Pancreas (tissue), 10 donors: ENCODE measurements at regions not wholly inside any gene's neighbourhood (a gene's known extent, or its start where the extent isn't known, plus 50 kb on each side); places are given as distances from the start of the nearest gene placed in this dataset.

ENCODE experiments used
- ATAC-seq, 4 donors: fragments of 200-7000 bp; cut with Tn5 transposase; one replicate each; pipeline versions ENCODE4 v1.8.0 to v1.9.1; 2020; ENCODE audit warnings: mild to moderate bottlenecking in 4 of 4, moderate library complexity in 4 of 4
- DNase-seq, 6 donors: peaks; one replicate each; pipeline ENCODE4 v3.0.0-alpha.2; 2020
- FAIRE-seq: peaks from 2 replicates; lab custom pipeline; 2012; peaks lifted over from hg19 to GRCh38; lab: Jason Lieb, UNC
- H3K27ac ChIP-seq, 4 donors: fragments of 200-600 bp; sonication (generic); 1 replicate in 3 of 4; 2 replicates in 1 of 4; pipeline versions ENCODE4 v1.5.0 to v1.8.0; 2020
- H3K27me3 ChIP-seq, 4 donors: fragments of 200-600 bp; one replicate each; pipeline ENCODE4 v1.8.0; 2021
- H3K36me3 ChIP-seq, 3 donors: fragments of 200-600 bp; sonication (generic) in 1 of 3; one replicate each; pipeline versions ENCODE4 v1.5.0 to v1.8.0; 2020 to 2021
- H3K4me1 ChIP-seq, 3 donors: fragments of 200-600 bp; one replicate each; pipeline ENCODE4 v1.8.0; 2021
- H3K4me3 ChIP-seq, 4 donors: fragments of 200-600 bp; sonication (generic) in 2 of 4; one replicate each; pipeline versions ENCODE4 v1.5.0 to v1.8.0; 2020 to 2021
- H3K9me3 ChIP-seq, 4 donors: fragments of 200-600 bp; one replicate each; pipeline ENCODE4 v1.8.0; 2021
- WGBS, 2 donors: extraction: QIAGEN DNeasy Blood & Tissue Kit; methylation state at CpG; one replicate each; pipeline ENCODE4 v1.1.7; 2013; 5-methylcytosine and 5-hydroxymethylcytosine counted together
- intact Hi-C, 3 donors: fragments of 100-400 bp; cut with DNase I; formaldehyde crosslinking; loops; one replicate each; pipeline versions ENCODE4 v1.11.1 to v1.14.2; 2022
- TF ChIP-seq, protein P1 (sequence below), 4 donors: fragments of 200-600 bp; sonication (generic) in 3 of 4; IDR thresholded peaks; one replicate each; pipeline versions ENCODE4 v1.5.0 to v1.8.0; 2021; ENCODE audit warnings: antibody characterized with exemption in 4 of 4
- donor health status: healthy with polysubstance abuse.
- donor health status: DM: no; HTN: no; CAD: no; lungs with moderate emphysema.
- donor health status: DM: no; HTN: no; CAD: no.
- donor health status: control.
- donor health status: control.
- donor health status: Bipolar disorder and iron deficiency.
- donor health status: DM: yes; HTN: yes; CAD: no.
- donor health status: DM: no; HTN: no; CAD: no.
- donor health status: DM: no; HTN: no; CAD: no.
- donor health status: DM: yes; HTN: yes; CAD: no.

DNA sequence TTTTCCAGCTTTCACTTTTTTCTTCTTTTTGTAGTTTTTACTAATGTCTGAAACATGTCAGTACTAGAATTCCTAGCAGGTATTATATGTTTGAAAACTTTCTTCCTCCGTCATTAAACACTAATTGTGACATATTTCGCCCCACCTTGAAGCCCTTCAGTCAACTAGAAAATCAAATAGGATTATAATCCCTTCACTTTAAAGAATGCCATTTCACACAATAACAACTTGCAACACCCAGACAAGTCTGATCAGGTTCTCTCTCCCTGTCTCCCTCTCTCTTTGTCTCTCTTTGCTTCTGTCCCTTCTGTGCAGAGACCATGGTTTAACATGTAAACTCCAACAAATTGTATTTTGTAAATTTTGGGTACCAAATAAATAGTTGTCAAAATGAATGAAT, 373.5 kb downstream of the SEMA3D start:
- no peak for FAIRE-seq
- no peaks in the 10 kb centered on the region for H3K4me1 ChIP-seq
- no peaks in the 10 kb centered on the region for H3K9me3 ChIP-seq
- DNase-seq = no peak
- H3K27me3 ChIP-seq = no peaks in the 10 kb centered on the region
- H3K36me3 ChIP-seq = no peaks in the 10 kb centered on the region
- 70 to 78% methylated on average over 2 of the region's 2 CpGs for WGBS, 2 donors
- H3K27ac ChIP-seq = no peak overlapping the region
- intact Hi-C loops = no loop called here
- ATAC-seq = no peak
- TF ChIP-seq, protein P1, sequence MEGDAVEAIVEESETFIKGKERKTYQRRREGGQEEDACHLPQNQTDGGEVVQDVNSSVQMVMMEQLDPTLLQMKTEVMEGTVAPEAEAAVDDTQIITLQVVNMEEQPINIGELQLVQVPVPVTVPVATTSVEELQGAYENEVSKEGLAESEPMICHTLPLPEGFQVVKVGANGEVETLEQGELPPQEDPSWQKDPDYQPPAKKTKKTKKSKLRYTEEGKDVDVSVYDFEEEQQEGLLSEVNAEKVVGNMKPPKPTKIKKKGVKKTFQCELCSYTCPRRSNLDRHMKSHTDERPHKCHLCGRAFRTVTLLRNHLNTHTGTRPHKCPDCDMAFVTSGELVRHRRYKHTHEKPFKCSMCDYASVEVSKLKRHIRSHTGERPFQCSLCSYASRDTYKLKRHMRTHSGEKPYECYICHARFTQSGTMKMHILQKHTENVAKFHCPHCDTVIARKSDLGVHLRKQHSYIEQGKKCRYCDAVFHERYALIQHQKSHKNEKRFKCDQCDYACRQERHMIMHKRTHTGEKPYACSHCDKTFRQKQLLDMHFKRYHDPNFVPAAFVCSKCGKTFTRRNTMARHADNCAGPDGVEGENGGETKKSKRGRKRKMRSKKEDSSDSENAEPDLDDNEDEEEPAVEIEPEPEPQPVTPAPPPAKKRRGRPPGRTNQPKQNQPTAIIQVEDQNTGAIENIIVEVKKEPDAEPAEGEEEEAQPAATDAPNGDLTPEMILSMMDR (IDR thresholded peaks at IDR 0.05) = no peak
- H3K4me3 ChIP-seq = no peak overlapping the region

DNA sequence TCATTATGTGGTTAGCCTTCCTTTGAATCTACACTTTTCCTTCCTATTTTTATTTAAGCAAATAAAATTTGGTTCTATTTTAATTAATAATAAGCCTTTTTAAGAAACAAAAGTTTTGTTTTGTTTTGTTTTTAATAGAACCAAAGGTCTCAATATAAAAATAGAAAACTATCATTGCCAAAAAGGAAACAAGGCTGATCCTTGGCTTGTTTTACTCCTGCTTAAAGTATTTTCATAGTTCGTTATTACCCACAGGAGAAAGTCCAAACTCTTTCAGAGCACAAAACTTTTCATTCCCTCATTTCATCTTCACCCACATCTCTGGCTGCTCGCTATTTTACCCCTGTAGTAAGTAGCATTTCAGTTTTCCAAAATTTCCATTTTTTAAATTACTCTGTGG, 374.8 kb downstream of the SEMA3D start:
- DNase-seq (no peak), ATAC-seq (no peak), FAIRE-seq (no peak)
- Histone ChIP-seq H3K4me3 (no peak overlapping the region), H3K27ac (no peak overlapping the region), H3K4me1 (no peaks in the 10 kb centered on the region), H3K27me3 (no peaks in the 10 kb centered on the region), H3K36me3 (no peaks in the 10 kb centered on the region), H3K9me3 (no peaks in the 10 kb centered on the region)
- TF ChIP-seq, protein P1 (IDR thresholded peaks at IDR 0.05) = no peak
- intact Hi-C loops = no loop called here
- 53 to 66% methylated on average over 2 of the region's 2 CpGs for WGBS, 2 donors

DNA sequence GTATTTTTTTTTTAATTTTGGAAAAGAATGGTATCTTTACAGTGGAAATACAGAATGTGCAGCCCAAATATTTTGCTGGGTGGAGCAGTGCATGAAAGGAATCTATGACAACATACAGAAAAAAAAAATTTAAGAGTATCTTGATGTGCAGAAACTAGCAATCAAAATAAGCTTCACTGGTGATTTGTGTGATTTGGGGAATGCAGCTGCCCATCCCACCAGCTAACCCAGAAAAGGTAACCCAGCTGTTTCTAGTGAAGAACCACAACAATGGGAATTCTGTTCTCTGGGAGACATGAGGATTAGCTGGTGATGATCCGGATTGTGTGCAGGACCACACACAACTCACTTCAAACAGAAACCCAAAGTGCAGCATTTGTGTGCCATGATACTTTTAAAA, 375.5 kb downstream of the SEMA3D start:
- intact Hi-C loops = no loop called here
- Histone ChIP-seq H3K27me3 (no peaks in the 10 kb centered on the region), H3K27ac (no peak overlapping the region), H3K4me1 (no peaks in the 10 kb centered on the region), H3K9me3 (no peaks in the 10 kb centered on the region), H3K4me3 (no peak overlapping the region), H3K36me3 (no peaks in the 10 kb centered on the region)
- FAIRE-seq = no peak
- WGBS, 2 donors = 30 to 38% methylated on average over 1 of the region's 1 CpG
- no peak for ATAC-seq
- TF ChIP-seq, protein P1 (IDR thresholded peaks at IDR 0.05) = no peak
- DNase-seq = no peak

DNA sequence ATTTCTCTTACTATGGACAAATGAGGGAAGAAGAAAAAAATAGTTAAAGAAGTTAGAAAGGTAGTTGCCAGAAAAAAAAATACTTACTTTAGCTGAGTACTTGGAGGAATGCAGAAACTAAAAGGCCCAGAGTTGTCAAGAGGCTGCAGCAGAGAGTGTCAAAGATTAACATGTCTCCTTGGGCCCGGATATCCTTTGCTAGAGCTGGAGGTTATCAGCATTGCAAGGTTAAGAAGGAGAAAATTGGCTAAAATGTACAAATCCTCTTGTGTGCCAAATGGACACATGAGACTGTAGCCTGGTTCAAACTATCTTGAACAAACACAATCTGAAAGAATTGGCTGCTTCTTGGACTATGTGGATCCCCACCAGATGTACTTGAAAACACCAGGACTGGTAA, 377.0 kb downstream of the SEMA3D start:
- DNase-seq (no peak), ATAC-seq (no peak), FAIRE-seq (no peak)
- Histone ChIP-seq H3K4me3 (no peak overlapping the region), H3K27me3 (no peaks in the 10 kb centered on the region), H3K27ac (no peak overlapping the region), H3K9me3 (no peaks in the 10 kb centered on the region), H3K4me1 (no peaks in the 10 kb centered on the region), H3K36me3 (no peaks in the 10 kb centered on the region)
- intact Hi-C loops = no loop called here
- TF ChIP-seq, protein P1 (IDR thresholded peaks at IDR 0.05) = no peak
- 25 to 28% methylated on average over 1 of the region's 1 CpG for WGBS, 2 donors

DNA sequence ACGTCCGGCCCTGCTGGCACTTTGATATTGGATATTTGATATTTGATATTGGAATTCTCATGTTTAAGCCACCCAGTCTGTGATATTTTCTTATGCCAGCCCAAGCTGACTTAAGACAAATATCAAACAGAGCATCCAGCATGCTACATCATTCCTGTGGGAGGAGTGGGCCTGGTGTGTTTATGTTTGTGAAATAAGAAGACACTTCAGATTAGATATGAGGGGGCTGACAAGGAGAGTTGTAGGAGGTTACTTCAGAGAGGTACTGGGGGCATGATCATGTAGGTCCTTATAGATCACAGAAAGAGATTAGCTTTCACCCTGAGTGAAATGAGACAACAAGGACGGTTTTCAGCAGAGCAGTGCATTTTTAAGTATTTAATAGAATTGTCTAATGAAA, 382.9 kb downstream of the SEMA3D start:
- Histone ChIP-seq H3K36me3 (no peaks in the 10 kb centered on the region), H3K27me3 (no peaks in the 10 kb centered on the region), H3K4me1 (no peaks in the 10 kb centered on the region), H3K9me3 (no peaks in the 10 kb centered on the region), H3K4me3 (no peak overlapping the region), H3K27ac (no peak overlapping the region)
- FAIRE-seq (no peak), ATAC-seq (no peak), DNase-seq (no peak)
- intact Hi-C loops = no loop called here
- 79 to 86% methylated on average over 3 of the region's 3 CpGs for WGBS, 2 donors
- TF ChIP-seq, protein P1 (IDR thresholded peaks at IDR 0.05) = no peak
